ENCODE measurements at regions not wholly inside any gene's neighbourhood (a gene's known extent, or its start where the extent isn't known, plus 50 kb on each side); places are given as distances from the start of the nearest gene placed in this dataset.

DNA sequence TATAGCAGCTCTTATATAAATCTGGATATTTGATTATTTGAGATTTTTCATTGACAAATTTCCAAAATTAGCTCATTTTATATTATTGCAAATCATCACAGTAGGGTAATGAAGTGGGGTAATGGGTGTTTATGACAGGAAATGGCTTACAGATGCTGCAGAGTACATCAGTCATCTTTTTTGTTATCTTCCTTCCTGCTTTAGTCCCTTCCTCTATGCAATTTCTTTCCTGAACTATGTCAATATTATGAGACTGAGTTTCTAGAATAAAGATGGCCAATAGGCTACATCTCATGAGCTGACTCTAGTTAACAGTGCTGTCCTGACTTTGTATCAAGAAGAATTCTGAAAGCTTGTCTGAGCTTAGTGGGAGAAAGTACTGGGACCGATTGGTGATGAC, 244.5 kb downstream of the XPNPEP1 start:
- no peak for TF ChIP-seq POLR2AphosphoS5 (IDR thresholded peaks at IDR 0.05; ENCODE audit: borderline replicate concordance, low read depth, low read length)
- no peak for TF ChIP-seq EZH2 (IDR thresholded peaks at IDR 0.05)

All from SK-N-MC (cell line).